ENCODE measurements at regions not wholly inside any gene's neighbourhood (a gene's known extent, or its start where the extent isn't known, plus 50 kb on each side); places are given as distances from the start of the nearest gene placed in this dataset.

- in situ Hi-C loops (cut with HindIII; ENCODE audit: low pct_unique_long_range_greater_than_20kb, low sequenced_read_pairs) = no loop called here
- DNase-seq (ENCODE audit: low read depth, low spot score) = no peak
These were observed 428.9 kb downstream of the MBD2 start for GRCh38 chr18:53795610-53796009.

- no peak for DNase-seq (ENCODE audit: low read depth, low spot score)
- in situ Hi-C loops (cut with HindIII; ENCODE audit: low pct_unique_long_range_greater_than_20kb, low sequenced_read_pairs) = no loop called here
These were observed 429.4 kb downstream of the MBD2 start for GRCh38 chr18:53795061-53795460.

- in situ Hi-C loops (cut with HindIII; ENCODE audit: low pct_unique_long_range_greater_than_20kb, low sequenced_read_pairs) = no loop called here
- no peak for DNase-seq (ENCODE audit: low read depth, low spot score)
These were observed 431.7 kb downstream of the MBD2 start for GRCh38 chr18:53792762-53793161.

- in situ Hi-C loops (cut with HindIII; ENCODE audit: low pct_unique_long_range_greater_than_20kb, low sequenced_read_pairs) = no loop called here
- no peak for DNase-seq (ENCODE audit: low read depth, low spot score)
These were observed 433.7 kb downstream of the MBD2 start for GRCh38 chr18:53790786-53791185.

- in situ Hi-C loops (cut with HindIII; ENCODE audit: low pct_unique_long_range_greater_than_20kb, low sequenced_read_pairs) = no loop called here
- no peak for DNase-seq (ENCODE audit: low read depth, low spot score)
These were observed 434.9 kb downstream of the MBD2 start for GRCh38 chr18:53789376-53790247.

- in situ Hi-C loops (cut with HindIII; ENCODE audit: low pct_unique_long_range_greater_than_20kb, low sequenced_read_pairs) = no loop called here
- no peak for DNase-seq (ENCODE audit: low read depth, low spot score)
These were observed 438.7 kb downstream of the MBD2 start for GRCh38 chr18:53785811-53786210.

- DNase-seq (ENCODE audit: low read depth, low spot score) = no peak
- in situ Hi-C loops (cut with HindIII; ENCODE audit: low pct_unique_long_range_greater_than_20kb, low sequenced_read_pairs) = no loop called here
These were observed 440.2 kb downstream of the MBD2 start for GRCh38 chr18:53784253-53784652.

- DNase-seq (ENCODE audit: low read depth, low spot score) = no peak
- in situ Hi-C loops (cut with HindIII; ENCODE audit: low pct_unique_long_range_greater_than_20kb, low sequenced_read_pairs) = no loop called here
These were observed 443.8 kb downstream of the MBD2 start for GRCh38 chr18:53780666-53781065.

- in situ Hi-C loops (cut with HindIII; ENCODE audit: low pct_unique_long_range_greater_than_20kb, low sequenced_read_pairs) = no loop called here
- DNase-seq (ENCODE audit: low read depth, low spot score) = no peak
These were observed 452.2 kb downstream of the MBD2 start for GRCh38 chr18:53772293-53772692.

- no peak for DNase-seq (ENCODE audit: low read depth, low spot score)
- in situ Hi-C loops (cut with HindIII; ENCODE audit: low pct_unique_long_range_greater_than_20kb, low sequenced_read_pairs) = no loop called here
These were observed 452.8 kb downstream of the MBD2 start for GRCh38 chr18:53771664-53772063.

- no peak for DNase-seq (ENCODE audit: low read depth, low spot score)
- in situ Hi-C loops (cut with HindIII; ENCODE audit: low pct_unique_long_range_greater_than_20kb, low sequenced_read_pairs) = no loop called here
These were observed 459.3 kb downstream of the MBD2 start for GRCh38 chr18:53765211-53765610.

- no peak for DNase-seq (ENCODE audit: low read depth, low spot score)
- in situ Hi-C loops (cut with HindIII; ENCODE audit: low pct_unique_long_range_greater_than_20kb, low sequenced_read_pairs) = no loop called here
These were observed 460.4 kb downstream of the MBD2 start for GRCh38 chr18:53764086-53764485.

GRCh38 chr18:53757328-53757727 lies 467.1 kb downstream of the MBD2 start:
- no peak for DNase-seq (ENCODE audit: low read depth, low spot score)
- in situ Hi-C loops (cut with HindIII; ENCODE audit: low pct_unique_long_range_greater_than_20kb, low sequenced_read_pairs) = no loop called here

GRCh38 chr18:53756610-53756972 lies 467.9 kb downstream of the MBD2 start:
- in situ Hi-C loops (cut with HindIII; ENCODE audit: low pct_unique_long_range_greater_than_20kb, low sequenced_read_pairs) = no loop called here

GRCh38 chr18:53755914-53756609 lies 468.4 kb downstream of the MBD2 start:
- in situ Hi-C loops (cut with HindIII; ENCODE audit: low pct_unique_long_range_greater_than_20kb, low sequenced_read_pairs) = no loop called here
- no peak for DNase-seq (ENCODE audit: low read depth, low spot score)

More at GRCh38 chr18:53756610-53756972, 467.9 kb downstream of the MBD2 start:
- DNase-seq (ENCODE audit: low read depth, low spot score) = no peak

GRCh38 chr18:53754154-53754553 lies 470.3 kb downstream of the MBD2 start:
- in situ Hi-C loops (cut with HindIII; ENCODE audit: low pct_unique_long_range_greater_than_20kb, low sequenced_read_pairs) = no loop called here
- DNase-seq (ENCODE audit: low read depth, low spot score) = no peak

GRCh38 chr18:53753601-53754000 lies 470.9 kb downstream of the MBD2 start:
- no peak for DNase-seq (ENCODE audit: low read depth, low spot score)
- in situ Hi-C loops (cut with HindIII; ENCODE audit: low pct_unique_long_range_greater_than_20kb, low sequenced_read_pairs) = no loop called here

GRCh38 chr18:53752781-53753367 lies 471.6 kb downstream of the MBD2 start:
- in situ Hi-C loops (cut with HindIII; ENCODE audit: low pct_unique_long_range_greater_than_20kb, low sequenced_read_pairs) = no loop called here
- no peak for DNase-seq (ENCODE audit: low read depth, low spot score)

GRCh38 chr18:53749766-53750165 lies 474.7 kb downstream of the MBD2 start:
- in situ Hi-C loops (cut with HindIII; ENCODE audit: low pct_unique_long_range_greater_than_20kb, low sequenced_read_pairs) = no loop called here
- no peak for DNase-seq (ENCODE audit: low read depth, low spot score)
